Neural cell (in vitro differentiated cells): ENCODE measurements at regions not wholly inside any gene's neighbourhood (a gene's known extent, or its start where the extent isn't known, plus 50 kb on each side); places are given as distances from the start of the nearest gene placed in this dataset.

Source experiments
- EP300 ChIP-seq: fragments of 450-650 bp; conservative IDR thresholded peaks from 2 replicates; pipeline ENCODE4 v1.6.1; 2014; ENCODE audit warnings: antibody characterized with exemption, mild to moderate bottlenecking, moderate library complexity; ENCODE audit not compliant: poor library complexity, severe bottlenecking
- EZH2 ChIP-seq: fragments of 200-600, 300-800 bp; shearing (Covaris generic), sonication (generic); IDR thresholded peaks from 2 replicates; pipeline ENCODE4 v1.6.1; 2014; ENCODE audit warnings: antibody characterized with exemption, low read length, borderline replicate concordance, mild to moderate bottlenecking; ENCODE audit not compliant: insufficient read depth, poor library complexity, severe bottlenecking
- RAD21 ChIP-seq: fragments of 450-650 bp; conservative IDR thresholded peaks from 2 replicates; pipeline ENCODE4 v1.6.1; 2014; ENCODE audit warnings: antibody characterized with exemption, mild to moderate bottlenecking, moderate library complexity
- SMC3 ChIP-seq: fragments of 450-650 bp; conservative IDR thresholded peaks from 2 replicates; pipeline ENCODE4 v1.6.1; 2014; ENCODE audit warnings: antibody characterized with exemption, mild to moderate bottlenecking, moderate library complexity; ENCODE audit not compliant: poor library complexity
- TAF1 ChIP-seq: IDR thresholded peaks from 2 replicates; pipeline ENCODE4 v1.6.1; 2012; ENCODE audit warnings: low read depth
- TF ChIP-seq, protein P1 (sequence below): fragments of 450-650 bp; IDR thresholded peaks from 2 replicates; pipeline ENCODE4 v1.5.1; 2014; ENCODE audit warnings: antibody characterized with exemption, mild to moderate bottlenecking, moderate library complexity; ENCODE audit not compliant: poor library complexity, severe bottlenecking

DNA sequence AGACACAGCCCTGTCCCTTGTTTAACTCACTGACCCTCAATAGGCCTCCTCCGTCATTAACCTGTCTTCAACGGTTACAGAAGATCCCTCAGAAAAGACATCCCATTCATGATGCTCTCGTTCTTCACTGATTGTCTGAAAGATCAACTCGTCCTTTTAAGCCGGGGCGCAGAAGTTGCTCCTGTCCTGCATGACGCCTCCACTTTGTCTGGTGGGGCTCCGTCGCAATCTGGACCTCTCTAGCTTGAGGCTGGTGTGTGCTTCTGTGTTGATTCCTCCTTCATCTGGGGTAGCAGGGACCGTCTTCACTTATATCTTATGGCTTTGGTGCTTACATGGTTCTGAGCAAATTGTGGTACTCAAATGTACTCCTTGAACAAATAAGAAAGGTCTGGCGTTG, 766.0 kb upstream of the PCDH9 start:
- TF ChIP-seq EZH2 (no peak), RAD21 (no peak), SMC3 (no peak), EP300 (no peak), TAF1 (no peak)
- TF ChIP-seq, protein P1, sequence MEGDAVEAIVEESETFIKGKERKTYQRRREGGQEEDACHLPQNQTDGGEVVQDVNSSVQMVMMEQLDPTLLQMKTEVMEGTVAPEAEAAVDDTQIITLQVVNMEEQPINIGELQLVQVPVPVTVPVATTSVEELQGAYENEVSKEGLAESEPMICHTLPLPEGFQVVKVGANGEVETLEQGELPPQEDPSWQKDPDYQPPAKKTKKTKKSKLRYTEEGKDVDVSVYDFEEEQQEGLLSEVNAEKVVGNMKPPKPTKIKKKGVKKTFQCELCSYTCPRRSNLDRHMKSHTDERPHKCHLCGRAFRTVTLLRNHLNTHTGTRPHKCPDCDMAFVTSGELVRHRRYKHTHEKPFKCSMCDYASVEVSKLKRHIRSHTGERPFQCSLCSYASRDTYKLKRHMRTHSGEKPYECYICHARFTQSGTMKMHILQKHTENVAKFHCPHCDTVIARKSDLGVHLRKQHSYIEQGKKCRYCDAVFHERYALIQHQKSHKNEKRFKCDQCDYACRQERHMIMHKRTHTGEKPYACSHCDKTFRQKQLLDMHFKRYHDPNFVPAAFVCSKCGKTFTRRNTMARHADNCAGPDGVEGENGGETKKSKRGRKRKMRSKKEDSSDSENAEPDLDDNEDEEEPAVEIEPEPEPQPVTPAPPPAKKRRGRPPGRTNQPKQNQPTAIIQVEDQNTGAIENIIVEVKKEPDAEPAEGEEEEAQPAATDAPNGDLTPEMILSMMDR = no peak
